OCI-LY3 (cell line): ENCODE measurements at regions not wholly inside any gene's neighbourhood (a gene's known extent, or its start where the extent isn't known, plus 50 kb on each side); places are given as distances from the start of the nearest gene placed in this dataset.
"Not testable (repeated sequence)": the region's sequence is repeated elsewhere in the genome, so short reads cannot be mapped to it uniquely, and the experiment has no call there.

ENCODE experiments used
- CTCF ChIP-seq: fragments of 200-600, 300-600 bp; sonication (generic); IDR thresholded peaks from 2 replicates; pipeline ENCODE4 v1.5.1; 2014; ENCODE audit warnings: antibody characterized with exemption, low read length, low read depth
- EZH2phosphoT487 ChIP-seq: fragments of 200-600 bp; shearing (Covaris generic); IDR thresholded peaks from 2 replicates; pipeline ENCODE4 v1.6.1; 2018; ENCODE audit warnings: antibody characterized with exemption, mixed run types, low read depth

GRCh38 chr6:6762566-6762965 is 174.0 kb downstream of the LY86 start:
- TF ChIP-seq CTCF, EZH2phosphoT487: not testable (repeated sequence)
